Fibroblast of skin of right quadriceps (primary cell): ENCODE measurements at regions not wholly inside any gene's neighbourhood (a gene's known extent, or its start where the extent isn't known, plus 50 kb on each side); places are given as distances from the start of the nearest gene placed in this dataset.

Experiments used
- DNase-seq: peaks from one replicate; pipeline ENCODE4 v3.0.0-alpha.2; 2013

- no peak for DNase-seq
Measured at GRCh38 chr20:7660165-7660564, 280.1 kb downstream of the HAO1 start.

GRCh38 chr20:7665376-7665775, 274.9 kb downstream of the HAO1 start:
- peak; percentile 90 for DNase-seq

- DNase-seq = no peak
Measured at GRCh38 chr20:7667194-7667593, 273.1 kb downstream of the HAO1 start.

GRCh38 chr20:7672571-7672970, 267.7 kb downstream of the HAO1 start:
- DNase-seq = no peak

- DNase-seq = peak; percentile 89
Measured at GRCh38 chr20:7673841-7674240, 266.4 kb downstream of the HAO1 start.

- no peak for DNase-seq
Measured at GRCh38 chr20:7682916-7683315, 257.3 kb downstream of the HAO1 start.

GRCh38 chr20:7687065-7687464, 253.2 kb downstream of the HAO1 start:
- no peak for DNase-seq

GRCh38 chr20:7689151-7689550, 251.1 kb downstream of the HAO1 start:
- no peak for DNase-seq

GRCh38 chr20:7691647-7692269, 248.5 kb downstream of the HAO1 start:
- peak; percentile 32 for DNase-seq

GRCh38 chr20:7692478-7692877, 247.8 kb downstream of the HAO1 start:
- DNase-seq = peak; percentile 33

GRCh38 chr20:7693761-7694160, 246.5 kb downstream of the HAO1 start:
- DNase-seq = peak; percentile 46

GRCh38 chr20:7695051-7695495, 245.2 kb downstream of the HAO1 start:
- peak; percentile 61 for DNase-seq

- peak; percentile 81 for DNase-seq
Measured at GRCh38 chr20:7695635-7696034, 244.6 kb downstream of the HAO1 start.

GRCh38 chr20:7696311-7696710, 243.9 kb downstream of the HAO1 start:
- DNase-seq = no peak

GRCh38 chr20:7702141-7702540, 238.1 kb downstream of the HAO1 start:
- no peak for DNase-seq

- no peak for DNase-seq
Measured at GRCh38 chr20:7703551-7703961, 236.7 kb downstream of the HAO1 start.

- no peak for DNase-seq
Measured at GRCh38 chr20:7703996-7704395, 236.3 kb downstream of the HAO1 start.

GRCh38 chr20:7708112-7708511, 232.1 kb downstream of the HAO1 start:
- DNase-seq = no peak

GRCh38 chr20:7708782-7709181, 231.5 kb downstream of the HAO1 start:
- no peak for DNase-seq

GRCh38 chr20:7710440-7710839, 229.8 kb downstream of the HAO1 start:
- DNase-seq = no peak

GRCh38 chr20:7712661-7713060, 227.6 kb downstream of the HAO1 start:
- no peak for DNase-seq

- no peak for DNase-seq
Measured at GRCh38 chr20:7714549-7714948, 225.7 kb downstream of the HAO1 start.

- DNase-seq = no peak
Measured at GRCh38 chr20:7716286-7716972, 223.8 kb downstream of the HAO1 start.

GRCh38 chr20:7722564-7722963, 217.7 kb downstream of the HAO1 start:
- no peak for DNase-seq

GRCh38 chr20:7723284-7723683, 217.0 kb downstream of the HAO1 start:
- peak; percentile 15 for DNase-seq
